Progenitor cell of endocrine pancreas (in vitro differentiated cells): ENCODE measurements at regions not wholly inside any gene's neighbourhood (a gene's known extent, or its start where the extent isn't known, plus 50 kb on each side); places are given as distances from the start of the nearest gene placed in this dataset.

Experiments used
- DNase-seq: peaks from one replicate; pipeline ENCODE4 v3.0.0; 2021; ENCODE audit warnings: low spot score; ENCODE audit not compliant: unreplicated experiment
- H3K27ac Mint-ChIP-seq: 2 replicates; pipeline ENCODE4 v1.8.0; 2021; ENCODE audit warnings: mild to moderate bottlenecking, moderate library complexity, mixed read lengths
- H3K27me3 Mint-ChIP-seq: 2 replicates; pipeline ENCODE4 v1.8.0; 2021; ENCODE audit warnings: mixed read lengths
- H3K36me3 Mint-ChIP-seq: 2 replicates; pipeline ENCODE4 v1.8.0; 2022; ENCODE audit warnings: mixed read lengths; ENCODE audit not compliant: insufficient read depth
- H3K4me1 Mint-ChIP-seq: 2 replicates; pipeline ENCODE4 v1.8.0; 2021; ENCODE audit warnings: low read depth, mixed read lengths
- H3K4me3 Mint-ChIP-seq: 2 replicates; pipeline ENCODE4 v1.8.0; 2021; ENCODE audit warnings: low read depth, mild to moderate bottlenecking, moderate library complexity, mixed read lengths
- H3K9me3 Mint-ChIP-seq: 2 replicates; pipeline ENCODE4 v1.8.0; 2021; ENCODE audit warnings: low read depth, mixed read lengths
- TF ChIP-seq, protein P1 (sequence below): fragments of 200-600 bp; sonication (generic); IDR thresholded peaks from one replicate; pipeline ENCODE4 v1.5.0; 2021; ENCODE audit warnings: antibody characterized with exemption, mild to moderate bottlenecking; ENCODE audit not compliant: unreplicated experiment

DNA sequence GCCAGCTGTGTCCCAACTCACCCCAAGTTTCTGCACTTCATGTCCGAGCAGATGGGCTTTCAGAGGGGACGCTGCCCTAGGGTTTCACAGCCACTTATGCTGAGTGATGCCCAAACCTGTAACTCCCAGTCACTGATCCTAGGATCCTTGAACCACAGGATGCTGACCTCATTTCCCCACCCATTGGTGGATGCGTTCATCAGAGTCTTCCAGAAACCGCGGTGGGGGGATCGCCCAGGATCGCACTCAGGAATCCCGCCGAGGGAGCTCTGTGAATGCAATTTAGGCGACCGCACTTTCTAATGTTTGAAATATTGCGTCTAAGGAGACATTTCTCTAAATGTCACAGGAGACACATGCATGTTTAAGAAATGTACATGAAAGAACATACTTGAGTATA, 212.3 kb upstream of the IRX4 start:
- Mint-ChIP-seq H3K27me3 (peaks cover 14% of the 10 kb centered on the region), H3K9me3 (no peaks in the 10 kb centered on the region), H3K27ac (no peak overlapping the region), H3K4me1 (peaks cover 13% of the 10 kb centered on the region), H3K4me3 (no peak overlapping the region), H3K36me3 (no peaks in the 10 kb centered on the region)
- no peak for DNase-seq
- TF ChIP-seq, protein P1, sequence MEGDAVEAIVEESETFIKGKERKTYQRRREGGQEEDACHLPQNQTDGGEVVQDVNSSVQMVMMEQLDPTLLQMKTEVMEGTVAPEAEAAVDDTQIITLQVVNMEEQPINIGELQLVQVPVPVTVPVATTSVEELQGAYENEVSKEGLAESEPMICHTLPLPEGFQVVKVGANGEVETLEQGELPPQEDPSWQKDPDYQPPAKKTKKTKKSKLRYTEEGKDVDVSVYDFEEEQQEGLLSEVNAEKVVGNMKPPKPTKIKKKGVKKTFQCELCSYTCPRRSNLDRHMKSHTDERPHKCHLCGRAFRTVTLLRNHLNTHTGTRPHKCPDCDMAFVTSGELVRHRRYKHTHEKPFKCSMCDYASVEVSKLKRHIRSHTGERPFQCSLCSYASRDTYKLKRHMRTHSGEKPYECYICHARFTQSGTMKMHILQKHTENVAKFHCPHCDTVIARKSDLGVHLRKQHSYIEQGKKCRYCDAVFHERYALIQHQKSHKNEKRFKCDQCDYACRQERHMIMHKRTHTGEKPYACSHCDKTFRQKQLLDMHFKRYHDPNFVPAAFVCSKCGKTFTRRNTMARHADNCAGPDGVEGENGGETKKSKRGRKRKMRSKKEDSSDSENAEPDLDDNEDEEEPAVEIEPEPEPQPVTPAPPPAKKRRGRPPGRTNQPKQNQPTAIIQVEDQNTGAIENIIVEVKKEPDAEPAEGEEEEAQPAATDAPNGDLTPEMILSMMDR, result no peak

DNA sequence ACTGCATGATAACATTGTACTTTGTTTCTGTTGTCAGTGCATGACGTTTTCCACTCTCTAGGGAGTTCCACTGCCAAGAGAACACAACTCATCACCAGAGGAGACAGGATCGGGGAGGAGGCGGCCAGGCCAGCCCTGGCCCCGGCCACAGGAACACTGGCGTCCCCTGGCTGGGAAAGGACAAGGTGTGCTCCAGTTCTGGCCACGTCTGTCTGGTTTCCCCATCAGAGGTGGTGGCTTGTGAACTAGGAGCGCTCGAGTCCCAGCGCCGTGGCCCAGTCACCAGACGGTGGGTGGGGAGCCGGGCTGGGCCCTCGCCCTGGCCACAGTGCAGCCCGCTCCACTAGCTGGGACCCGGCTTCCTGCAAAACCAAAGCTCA, 211.9 kb upstream of the IRX4 start:
- no peak overlapping the region for H3K27ac Mint-ChIP-seq
- peaks cover 13% of the 10 kb centered on the region for H3K4me1 Mint-ChIP-seq
- no peaks in the 10 kb centered on the region for H3K9me3 Mint-ChIP-seq
- TF ChIP-seq, protein P1, result no peak
- H3K4me3 Mint-ChIP-seq, result no peak overlapping the region
- H3K27me3 Mint-ChIP-seq, result peaks cover 14% of the 10 kb centered on the region
- no peaks in the 10 kb centered on the region for H3K36me3 Mint-ChIP-seq
- no peak for DNase-seq

DNA sequence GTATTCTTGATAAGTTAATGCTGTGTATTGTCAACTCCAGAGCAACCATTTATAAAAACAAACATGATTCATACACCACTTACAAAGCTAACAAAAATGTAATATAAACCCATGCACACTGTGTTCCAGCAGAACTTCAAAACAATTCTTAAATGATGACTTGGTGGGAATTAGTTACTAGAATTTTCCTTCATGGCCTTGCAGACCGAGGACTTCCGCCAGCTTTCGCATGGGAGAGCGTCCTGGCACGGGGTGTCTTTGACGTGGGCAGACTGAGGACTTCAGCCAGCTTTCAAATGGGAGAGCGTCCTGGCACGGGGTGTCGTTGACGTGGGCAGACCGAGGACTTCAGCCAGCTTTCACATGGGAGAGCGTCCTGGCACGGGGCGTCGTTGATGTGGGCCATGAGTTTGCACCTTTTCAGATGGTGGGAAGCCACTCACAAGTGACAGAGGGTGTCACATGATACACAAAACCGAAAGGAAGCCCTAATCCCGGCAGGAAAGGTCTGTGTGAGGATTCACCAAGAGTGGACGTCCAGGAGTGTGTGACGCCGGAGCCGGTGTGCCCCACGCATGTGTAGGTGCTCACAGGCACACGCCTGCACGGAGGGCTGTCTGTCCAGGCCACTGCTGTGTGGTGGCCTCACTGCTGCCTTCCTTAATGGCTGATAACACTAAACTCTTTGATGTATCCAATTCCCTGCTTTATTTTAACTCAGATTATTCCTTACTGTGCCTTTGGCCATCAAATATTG, 211.3 kb upstream of the IRX4 start:
- Mint-ChIP-seq H3K27me3 (peaks cover 14% of the 10 kb centered on the region), H3K27ac (no peak overlapping the region), H3K4me3 (no peak overlapping the region), H3K9me3 (no peaks in the 10 kb centered on the region), H3K36me3 (no peaks in the 10 kb centered on the region), H3K4me1 (peaks cover 13% of the 10 kb centered on the region)
- TF ChIP-seq, protein P1, result no peak
- no peak for DNase-seq

DNA sequence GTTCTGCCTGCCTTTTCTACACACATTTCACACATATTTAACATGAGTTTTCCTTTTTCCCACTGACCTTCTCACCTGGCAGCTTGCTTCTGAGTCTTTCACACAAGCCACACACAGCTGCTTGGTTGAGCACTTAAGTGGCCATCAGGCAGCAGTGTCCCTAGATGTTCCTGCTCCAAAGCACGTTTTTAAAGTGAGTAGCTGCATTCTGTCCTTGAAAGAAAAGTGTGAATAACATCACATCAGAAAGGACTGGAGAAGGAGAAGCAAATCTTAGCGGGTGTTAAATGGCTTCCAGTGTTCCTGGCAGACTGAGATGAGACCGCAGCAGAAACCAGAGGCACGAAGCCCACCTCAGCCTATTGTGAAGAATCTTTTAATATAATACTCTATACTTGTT, 209.2 kb upstream of the IRX4 start:
- Mint-ChIP-seq H3K36me3 (no peaks in the 10 kb centered on the region), H3K27me3 (peaks cover 3% of the 10 kb centered on the region), H3K4me3 (no peak overlapping the region), H3K27ac (no peak overlapping the region), H3K4me1 (peaks cover 13% of the 10 kb centered on the region), H3K9me3 (no peaks in the 10 kb centered on the region)
- no peak for DNase-seq
- TF ChIP-seq, protein P1, result no peak

DNA sequence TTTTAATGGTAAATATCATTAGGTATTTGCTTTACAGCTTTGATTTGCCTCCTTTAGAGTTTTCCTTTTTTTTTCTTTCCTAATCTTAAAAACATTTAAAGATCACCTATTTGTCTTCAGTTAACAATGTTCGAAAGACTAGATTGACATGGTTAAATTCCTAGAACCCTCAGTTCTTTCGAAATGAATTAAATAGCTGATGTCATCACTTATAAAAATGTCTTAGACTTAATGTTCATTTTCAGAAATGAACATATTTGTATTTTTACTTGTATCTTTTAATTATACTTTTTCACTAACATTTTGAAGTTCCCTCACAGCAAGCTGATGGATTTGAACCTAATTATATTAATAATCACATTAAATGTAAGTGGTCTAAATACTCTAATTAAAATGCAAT, 205.3 kb upstream of the IRX4 start:
- no peaks in the 10 kb centered on the region for H3K36me3 Mint-ChIP-seq
- H3K4me3 Mint-ChIP-seq, result no peak overlapping the region
- DNase-seq, result no peak
- peaks cover 5% of the 10 kb centered on the region for H3K4me1 Mint-ChIP-seq
- peaks cover 9% of the 10 kb centered on the region for H3K27me3 Mint-ChIP-seq
- TF ChIP-seq, protein P1, result no peak
- H3K27ac Mint-ChIP-seq, result no peak overlapping the region
- peaks cover 4% of the 10 kb centered on the region for H3K9me3 Mint-ChIP-seq
